GM23338 (cell line): ENCODE measurements at regions not wholly inside any gene's neighbourhood (a gene's known extent, or its start where the extent isn't known, plus 50 kb on each side); places are given as distances from the start of the nearest gene placed in this dataset.

ENCODE experiments used
- ATAC-seq: fragments of 200-7000 bp; cut with Tn5 transposase; 3 replicates; pipeline ENCODE4 v1.9.1; 2020
- DNase-seq: peaks from one replicate; pipeline ENCODE4 v3.0.0-alpha.2; 2015; ENCODE audit warnings: low spot score
- H2AFZ ChIP-seq: fragments of 200-600 bp; sonication (generic); 2 replicates; pipeline ENCODE4 v1.8.0; 2016; ENCODE audit warnings: antibody characterized with exemption, mild to moderate bottlenecking, moderate library complexity
- H3F3A ChIP-seq: fragments of 200-600 bp; sonication (generic); replicated peaks from 2 replicates; pipeline ENCODE4 v1.8.0; 2017; ENCODE audit warnings: antibody characterized with exemption, mixed run types, low read depth
- H3K27ac ChIP-seq: fragments of 200-600 bp; sonication (generic); 2 replicates; pipeline ENCODE4 v1.6.1; 2016; ENCODE audit warnings: low read depth
- H3K27me3 ChIP-seq: fragments of 200-600 bp; sonication (generic); 2 replicates; pipeline ENCODE4 v1.8.0; 2016; ENCODE audit warnings: mild to moderate bottlenecking, mixed run types, moderate library complexity; ENCODE audit not compliant: insufficient read depth
- H3K36me3 ChIP-seq: fragments of 200-600 bp; sonication (generic); 2 replicates; pipeline ENCODE4 v1.8.0; 2016; ENCODE audit warnings: mild to moderate bottlenecking; ENCODE audit not compliant: insufficient read depth
- H3K4me1 ChIP-seq: fragments of 200-600 bp; sonication (generic); 2 replicates; pipeline ENCODE4 v1.8.0; 2016; ENCODE audit warnings: mild to moderate bottlenecking, moderate library complexity; ENCODE audit not compliant: insufficient read depth
- H3K4me2 ChIP-seq: fragments of 200-600 bp; sonication (generic); 2 replicates; pipeline ENCODE4 v1.7.1; 2017; ENCODE audit warnings: mixed run types
- H3K4me3 ChIP-seq: fragments of 200-600 bp; sonication (generic); 2 replicates; pipeline ENCODE4 v1.6.1; 2016; ENCODE audit warnings: mixed run types
- H3K79me2 ChIP-seq: fragments of 200-600 bp; sonication (generic); replicated peaks from 2 replicates; pipeline ENCODE4 v1.8.0; 2017; ENCODE audit warnings: mild to moderate bottlenecking; ENCODE audit not compliant: insufficient read depth
- H3K9me2 ChIP-seq: fragments of 200-600 bp; sonication (generic); 2 replicates; pipeline ENCODE4 v1.8.0; 2017; ENCODE audit not compliant: insufficient read depth
- H4K20me1 ChIP-seq: fragments of 200-600 bp; sonication (generic); replicated peaks from 2 replicates; pipeline ENCODE4 v1.8.0; 2017; ENCODE audit warnings: mild to moderate bottlenecking; ENCODE audit not compliant: insufficient read depth
- H3K27ac Mint-ChIP-seq: 2 replicates; pipeline ENCODE4 v1.8.0; 2020; ENCODE audit warnings: inconsistent platforms, mild to moderate bottlenecking, moderate library complexity, mixed read lengths
- H3K27me3 Mint-ChIP-seq: 3 replicates; pipeline ENCODE4 v1.8.0; 2022; ENCODE audit warnings: low read depth, mild to moderate bottlenecking, moderate library complexity, mixed read lengths, inconsistent platforms; ENCODE audit not compliant: insufficient read depth, poor library complexity
- H3K36me3 Mint-ChIP-seq: 3 replicates; pipeline ENCODE4 v1.8.0; 2021; ENCODE audit warnings: low read depth, mild to moderate bottlenecking, inconsistent platforms, moderate library complexity, mixed read lengths
- H3K4me1 Mint-ChIP-seq: 3 replicates; pipeline ENCODE4 v1.8.0; 2020; ENCODE audit warnings: mild to moderate bottlenecking, inconsistent platforms, mixed read lengths
- H3K4me3 Mint-ChIP-seq: 3 replicates; pipeline ENCODE4 v1.8.0; 2021; ENCODE audit warnings: moderate library complexity, mild to moderate bottlenecking, inconsistent platforms, mixed read lengths
- H3K9me3 Mint-ChIP-seq: 3 replicates; pipeline ENCODE4 v1.8.0; 2020; ENCODE audit warnings: moderate library complexity, mild to moderate bottlenecking, inconsistent platforms, mixed read lengths
- CREB1 ChIP-seq: fragments of 250-450 bp; sonication (Bioruptor Pico); IDR thresholded peaks from 2 replicates; pipeline ENCODE4 v1.5.0; 2020; ENCODE audit warnings: low read depth, mild to moderate bottlenecking, moderate library complexity
- CTCF ChIP-seq, 2 experiments: fragments of 200-600 bp in 1 of 2; sonication (generic) in 1 of 2; conservative IDR thresholded peaks; 2 replicates each; pipeline versions ENCODE4 v1.5.1 to v1.6.1; 2016 to 2017; ENCODE audit warnings: antibody characterized with exemption in 2 of 2, low read depth in 2 of 2, mild to moderate bottlenecking in 2 of 2, moderate library complexity in 1 of 2
- ETS1 ChIP-seq: IDR thresholded peaks from 2 replicates; pipeline ENCODE4 v1.6.1; 2016; ENCODE audit warnings: antibody characterized with exemption
- EZH2 ChIP-seq: fragments of 200-600 bp; sonication (generic); IDR thresholded peaks from one replicate; pipeline ENCODE4 v1.8.0; 2017; ENCODE audit warnings: antibody characterized with exemption, mild to moderate bottlenecking, low read depth; ENCODE audit not compliant: unreplicated experiment
- EZH2phosphoT487 ChIP-seq: fragments of 200-600 bp; sonication (generic); IDR thresholded peaks from one replicate; pipeline ENCODE4 v1.8.1; 2018; ENCODE audit warnings: antibody characterized with exemption; ENCODE audit not compliant: unreplicated experiment
- JUNB ChIP-seq: IDR thresholded peaks from one replicate; pipeline ENCODE4 v1.6.1; 2016; ENCODE audit warnings: antibody characterized with exemption; ENCODE audit not compliant: unreplicated experiment
- NANOG ChIP-seq: IDR thresholded peaks from 2 replicates; pipeline ENCODE4 v1.6.1; 2016; ENCODE audit warnings: antibody characterized with exemption, borderline replicate concordance
- POLR2AphosphoS5 ChIP-seq: IDR thresholded peaks from 2 replicates; pipeline ENCODE4 v1.6.1; 2016; ENCODE audit warnings: antibody characterized with exemption, low read depth
- REST ChIP-seq: IDR thresholded peaks from one replicate; pipeline ENCODE4 v1.6.1; 2018; ENCODE audit warnings: antibody characterized with exemption; ENCODE audit not compliant: unreplicated experiment
- STAT1 ChIP-seq: IDR thresholded peaks from one replicate; pipeline ENCODE4 v1.6.1; 2016; ENCODE audit warnings: antibody characterized with exemption; ENCODE audit not compliant: unreplicated experiment
- ZNF114 ChIP-seq: fragments of 250-450 bp; sonication (Bioruptor Pico); IDR thresholded peaks from 2 replicates; pipeline ENCODE4 v1.5.0; 2020; ENCODE audit warnings: mild to moderate bottlenecking, moderate library complexity
- ZNF331 ChIP-seq: fragments of 250-450 bp; sonication (Bioruptor Pico); IDR thresholded peaks from 2 replicates; pipeline ENCODE4 v1.5.0; 2020; ENCODE audit warnings: low read depth, mild to moderate bottlenecking, moderate library complexity
- ZNF462 ChIP-seq: fragments of 250-450 bp; sonication (Bioruptor Pico); IDR thresholded peaks from 2 replicates; pipeline ENCODE4 v1.5.0; 2020; ENCODE audit warnings: mild to moderate bottlenecking, moderate library complexity

GRCh38 chr2:241948299-241948897, 78.9 kb downstream of the RTP5 start:
- Mint-ChIP-seq H3K27ac (no peak overlapping the region), H3K36me3 (no peaks in the 10 kb centered on the region), H3K4me3 (no peak overlapping the region; the same call in 2 of the 3 replicates), H3K27me3 (peaks cover 25% of the 10 kb centered on the region), H3K9me3 (no peaks in the 10 kb centered on the region; the same call in 2 of the 3 replicates), H3K4me1 (peaks cover 20% of the 10 kb centered on the region)
- DNase-seq (no peak), ATAC-seq (no peak)
- H3K4me1 ChIP-seq, result peaks cover 12% of the 10 kb centered on the region; the same call in 1 of the 2 replicates
- peaks cover 3% of the 10 kb centered on the region; the same call in 1 of the 2 replicates for H3F3A ChIP-seq
- no peaks in the 10 kb centered on the region for H3K9me2 ChIP-seq
- peaks cover 15% of the 10 kb centered on the region; the same call in 1 of the 2 replicates for H3K27me3 ChIP-seq
- H3K79me2 ChIP-seq, result no peaks in the 10 kb centered on the region
- H2AFZ ChIP-seq, result no peak overlapping the region
- H4K20me1 ChIP-seq, result no peaks in the 10 kb centered on the region; the same call in 1 of the 2 replicates
- H3K27ac ChIP-seq, result no peak overlapping the region
- no peak overlapping the region for H3K4me2 ChIP-seq
- H3K36me3 ChIP-seq, result no peaks in the 10 kb centered on the region
- no peak for TF ChIP-seq ZNF331 (CRISPR knock-in tag)
- no peak for TF ChIP-seq ZNF114 (CRISPR knock-in tag)
- no peak for TF ChIP-seq EZH2phosphoT487
- TF ChIP-seq ZNF462 (CRISPR knock-in tag), result no peak
- TF ChIP-seq CTCF (conservative IDR thresholded peaks at IDR 0.05; ENCODE audit: low read depth in 2 of 2), result no peak
- no peak for TF ChIP-seq EZH2
- no peak for TF ChIP-seq REST
- no peak for TF ChIP-seq STAT1
- no peak for TF ChIP-seq POLR2AphosphoS5
- no peak for TF ChIP-seq NANOG
- TF ChIP-seq JUNB, result no peak
- TF ChIP-seq ETS1, result no peak
- no peak for TF ChIP-seq CREB1 (CRISPR knock-in tag)
- H3K4me3 ChIP-seq, result no peak overlapping the region
